Nephron (organoid): ENCODE measurements at regions not wholly inside any gene's neighbourhood (a gene's known extent, or its start where the extent isn't known, plus 50 kb on each side); places are given as distances from the start of the nearest gene placed in this dataset.

Source experiments
- H3K27ac Mint-ChIP-seq, 3 experiments: 2 replicates each; pipeline ENCODE4 v1.8.0; 2020; ENCODE audit warnings: mixed read lengths in 3 of 3, mild to moderate bottlenecking in 2 of 3, moderate library complexity in 1 of 3
- H3K27me3 Mint-ChIP-seq: 2 replicates; pipeline ENCODE4 v1.8.0; 2021; ENCODE audit warnings: low read depth, mild to moderate bottlenecking, moderate library complexity, mixed read lengths
- H3K36me3 Mint-ChIP-seq: 2 replicates; pipeline ENCODE4 v1.8.0; 2020; ENCODE audit warnings: low read depth, mixed read lengths
- H3K4me1 Mint-ChIP-seq: 2 replicates; pipeline ENCODE4 v1.8.0; 2020; ENCODE audit warnings: mixed read lengths
- H3K4me3 Mint-ChIP-seq, 3 experiments: 2 replicates each; pipeline ENCODE4 v1.8.0; 2020; ENCODE audit warnings: mild to moderate bottlenecking in 3 of 3, mixed read lengths in 3 of 3, moderate library complexity in 2 of 3
- H3K9me3 Mint-ChIP-seq: 2 replicates; pipeline ENCODE4 v1.8.0; 2020; ENCODE audit warnings: mixed read lengths
- TF ChIP-seq, protein P1 (sequence below), 3 experiments: fragments of 200-600 bp; sonication (generic); IDR thresholded peaks; one replicate each; pipeline ENCODE4 v1.5.0; 2021; ENCODE audit warnings: antibody characterized with exemption in 3 of 3; ENCODE audit not compliant: unreplicated experiment in 3 of 3

DNA sequence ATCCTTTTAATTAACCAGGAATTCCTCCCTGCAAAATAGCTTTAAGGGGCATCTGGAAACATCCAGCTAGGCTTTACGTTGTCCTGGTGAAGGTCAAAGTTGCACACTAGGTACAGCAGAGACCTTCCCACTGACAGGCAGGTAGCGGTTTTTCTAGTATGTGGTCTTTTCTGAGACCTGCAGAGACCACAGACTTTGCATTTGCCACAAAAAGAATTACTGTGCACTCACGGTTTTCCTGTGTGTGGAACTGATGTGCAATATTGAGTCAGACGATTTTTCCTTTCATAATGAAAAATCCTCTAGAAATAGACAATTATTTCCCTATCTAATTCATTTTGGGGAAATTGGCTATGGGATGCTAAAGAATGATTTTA, 417.0 kb upstream of the ADAMTSL1 start:
- H3K27ac Mint-ChIP-seq = peak overlapping the region in 2 of 3 experiments; percentile 1 to 45
- H3K27me3 Mint-ChIP-seq = no peaks in the 10 kb centered on the region
- H3K9me3 Mint-ChIP-seq = no peaks in the 10 kb centered on the region
- no peak overlapping the region for H3K4me3 Mint-ChIP-seq
- peaks cover 20% of the 10 kb centered on the region for H3K4me1 Mint-ChIP-seq
- no peaks in the 10 kb centered on the region for H3K36me3 Mint-ChIP-seq
- TF ChIP-seq, protein P1, sequence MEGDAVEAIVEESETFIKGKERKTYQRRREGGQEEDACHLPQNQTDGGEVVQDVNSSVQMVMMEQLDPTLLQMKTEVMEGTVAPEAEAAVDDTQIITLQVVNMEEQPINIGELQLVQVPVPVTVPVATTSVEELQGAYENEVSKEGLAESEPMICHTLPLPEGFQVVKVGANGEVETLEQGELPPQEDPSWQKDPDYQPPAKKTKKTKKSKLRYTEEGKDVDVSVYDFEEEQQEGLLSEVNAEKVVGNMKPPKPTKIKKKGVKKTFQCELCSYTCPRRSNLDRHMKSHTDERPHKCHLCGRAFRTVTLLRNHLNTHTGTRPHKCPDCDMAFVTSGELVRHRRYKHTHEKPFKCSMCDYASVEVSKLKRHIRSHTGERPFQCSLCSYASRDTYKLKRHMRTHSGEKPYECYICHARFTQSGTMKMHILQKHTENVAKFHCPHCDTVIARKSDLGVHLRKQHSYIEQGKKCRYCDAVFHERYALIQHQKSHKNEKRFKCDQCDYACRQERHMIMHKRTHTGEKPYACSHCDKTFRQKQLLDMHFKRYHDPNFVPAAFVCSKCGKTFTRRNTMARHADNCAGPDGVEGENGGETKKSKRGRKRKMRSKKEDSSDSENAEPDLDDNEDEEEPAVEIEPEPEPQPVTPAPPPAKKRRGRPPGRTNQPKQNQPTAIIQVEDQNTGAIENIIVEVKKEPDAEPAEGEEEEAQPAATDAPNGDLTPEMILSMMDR (IDR thresholded peaks at IDR 0.05; ENCODE audit: unreplicated experiment in 3 of 3) = no peak

DNA sequence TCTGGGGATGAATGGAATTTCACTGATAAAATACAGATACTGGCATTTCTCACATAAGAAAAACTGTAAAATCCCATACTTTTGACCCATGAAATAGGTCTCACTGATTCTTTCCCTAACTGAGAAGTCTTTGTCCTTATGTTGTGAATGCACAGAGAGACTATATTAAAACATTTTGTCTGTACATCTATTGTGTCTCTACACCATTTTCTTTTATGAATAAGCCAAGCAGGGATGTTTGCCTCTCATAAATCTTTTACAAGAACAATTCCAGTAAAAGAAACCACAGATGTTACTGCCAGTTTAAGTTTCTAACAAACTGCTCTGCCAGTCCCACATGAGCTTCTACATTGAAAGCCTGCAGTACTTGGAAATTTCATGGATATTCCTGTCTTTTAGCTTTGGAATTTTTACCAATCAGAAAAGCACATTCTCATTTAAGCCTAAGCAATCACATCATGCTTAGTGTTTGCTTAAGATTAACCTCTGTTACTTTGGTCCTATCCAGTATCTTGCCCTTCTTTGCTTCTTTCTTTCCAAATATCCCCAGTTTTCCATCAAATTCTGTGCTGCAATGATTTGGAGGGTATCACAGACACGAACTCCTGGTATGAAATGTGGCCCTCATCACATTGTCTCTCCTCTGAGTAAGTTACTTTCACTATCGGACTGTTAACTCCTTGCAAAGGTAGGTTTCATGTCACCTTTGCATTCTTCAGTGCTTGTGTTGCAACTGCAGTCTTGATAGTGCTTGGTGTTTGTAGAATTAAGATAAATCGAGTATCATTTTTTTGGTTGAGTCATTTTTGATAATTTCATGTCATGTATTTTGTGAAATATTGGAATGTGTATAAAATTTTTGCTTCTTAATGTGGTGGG, 415.1 kb upstream of the ADAMTSL1 start:
- Mint-ChIP-seq H3K9me3 (no peaks in the 10 kb centered on the region), H3K36me3 (no peaks in the 10 kb centered on the region), H3K4me1 (peaks cover 25% of the 10 kb centered on the region), H3K27ac (peak overlapping the region in 1 of 3 experiments; percentile 23), H3K4me3 (no peak overlapping the region), H3K27me3 (no peaks in the 10 kb centered on the region)
- TF ChIP-seq, protein P1 (IDR thresholded peaks at IDR 0.05; ENCODE audit: unreplicated experiment in 3 of 3) = no peak

DNA sequence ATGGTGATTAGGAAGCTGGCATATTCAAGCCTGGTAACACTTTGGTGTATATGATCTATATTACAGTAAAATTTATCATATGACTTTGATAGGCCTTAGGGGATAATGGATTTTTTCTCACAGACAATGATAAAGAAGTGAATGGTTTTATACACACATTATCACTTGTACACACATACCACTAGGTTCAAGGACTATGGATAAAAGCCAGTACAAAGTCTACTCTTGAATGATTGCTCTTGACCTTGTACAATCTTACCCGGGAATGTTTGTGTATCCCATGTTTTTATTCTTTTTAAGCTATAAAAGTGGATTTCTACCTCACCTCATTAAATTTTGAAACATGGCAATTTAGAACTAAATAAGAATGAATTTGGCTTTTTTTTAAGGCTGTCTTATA, 414.5 kb upstream of the ADAMTSL1 start:
- Mint-ChIP-seq H3K27me3 (no peaks in the 10 kb centered on the region), H3K27ac (no peak overlapping the region), H3K4me3 (no peak overlapping the region), H3K9me3 (no peaks in the 10 kb centered on the region), H3K4me1 (peaks cover 27% of the 10 kb centered on the region), H3K36me3 (no peaks in the 10 kb centered on the region)
- TF ChIP-seq, protein P1 (IDR thresholded peaks at IDR 0.05; ENCODE audit: unreplicated experiment in 3 of 3) = no peak

DNA sequence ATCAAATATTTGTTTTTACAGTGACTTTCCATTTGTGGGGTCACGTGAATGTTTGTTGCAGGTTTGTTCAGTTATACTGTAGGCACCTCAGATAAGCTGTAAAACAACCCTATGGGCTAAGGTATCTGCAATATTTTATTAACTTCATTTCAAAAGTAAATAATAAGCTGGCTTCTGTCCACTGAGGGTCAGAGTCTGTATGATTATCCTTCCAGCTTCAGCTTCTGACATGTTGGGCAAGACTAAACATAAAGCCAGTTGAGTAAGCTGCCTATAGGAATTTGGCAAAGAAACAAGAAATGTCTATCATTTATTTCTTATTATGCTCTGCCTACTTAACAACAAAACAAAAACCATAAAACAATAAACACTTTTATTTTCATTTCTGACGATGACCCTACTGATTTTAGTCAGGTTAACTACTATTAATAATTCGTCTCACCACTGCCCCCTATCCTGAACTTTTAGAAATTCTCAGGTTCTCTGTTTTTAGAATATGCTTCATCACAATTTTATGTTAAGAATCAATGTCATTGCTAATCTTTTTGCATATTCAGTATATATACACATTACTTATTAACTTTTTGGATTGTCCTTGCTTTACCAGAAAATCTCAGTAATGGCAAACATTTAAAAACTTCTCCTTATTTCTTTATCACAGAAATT, 413.6 kb upstream of the ADAMTSL1 start:
- Mint-ChIP-seq H3K9me3 (no peaks in the 10 kb centered on the region), H3K4me1 (peaks cover 26% of the 10 kb centered on the region), H3K27ac (no peak overlapping the region), H3K36me3 (no peaks in the 10 kb centered on the region), H3K4me3 (no peak overlapping the region), H3K27me3 (no peaks in the 10 kb centered on the region)
- TF ChIP-seq, protein P1 (IDR thresholded peaks at IDR 0.05; ENCODE audit: unreplicated experiment in 3 of 3) = peak in 1 of 3 experiments; percentile 17

DNA sequence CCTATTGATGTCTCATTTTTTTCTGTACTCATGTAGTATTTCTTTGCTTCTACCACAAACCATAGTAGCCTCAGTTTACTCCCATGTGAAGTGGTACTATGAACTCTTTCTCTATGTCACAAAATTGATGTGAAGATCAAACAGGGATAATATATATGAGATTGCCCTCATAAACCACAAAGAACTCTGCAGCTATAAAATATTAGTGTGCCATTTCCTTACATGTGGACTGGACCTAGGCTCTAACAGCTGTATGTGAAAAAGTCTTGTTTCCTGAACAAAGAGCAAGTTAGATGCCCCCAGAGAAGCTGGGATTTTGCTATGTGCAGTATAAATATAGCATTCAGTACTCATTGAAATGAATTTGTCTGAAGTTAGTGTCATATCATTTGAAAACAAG, 412.6 kb upstream of the ADAMTSL1 start:
- peaks cover 24% of the 10 kb centered on the region for H3K4me1 Mint-ChIP-seq
- no peaks in the 10 kb centered on the region for H3K36me3 Mint-ChIP-seq
- H3K27me3 Mint-ChIP-seq = no peaks in the 10 kb centered on the region
- H3K27ac Mint-ChIP-seq = no peak overlapping the region
- TF ChIP-seq, protein P1 (IDR thresholded peaks at IDR 0.05; ENCODE audit: unreplicated experiment in 3 of 3) = no peak
- H3K9me3 Mint-ChIP-seq = no peaks in the 10 kb centered on the region
- no peak overlapping the region for H3K4me3 Mint-ChIP-seq
